Loucy (cell line): ENCODE measurements at regions not wholly inside any gene's neighbourhood (a gene's known extent, or its start where the extent isn't known, plus 50 kb on each side); places are given as distances from the start of the nearest gene placed in this dataset.

Experiments used
- H2AFZ ChIP-seq: fragments of 200-600 bp; sonication (generic); 2 replicates; pipeline ENCODE4 v1.6.0; 2016; ENCODE audit warnings: antibody characterized with exemption, mild to moderate bottlenecking, low read length, moderate library complexity
- H3F3A ChIP-seq: fragments of 200-600 bp; 2 replicates; pipeline ENCODE4 v1.6.0; 2016; ENCODE audit warnings: antibody characterized with exemption, low read depth, mild to moderate bottlenecking
- H3K27me3 ChIP-seq: fragments of 200-600 bp; sonication (generic); 2 replicates; pipeline ENCODE4 v1.6.1; 2014; ENCODE audit warnings: low read length, mild to moderate bottlenecking; ENCODE audit not compliant: insufficient read depth, poor library complexity, severe bottlenecking
- H3K36me3 ChIP-seq: fragments of 200-600 bp; sonication (generic); 2 replicates; pipeline ENCODE4 v1.6.1; 2016; ENCODE audit warnings: low read length; ENCODE audit not compliant: insufficient read depth
- H3K4me1 ChIP-seq: fragments of 200-600 bp; sonication (generic); 2 replicates; pipeline ENCODE4 v1.5.1; 2014; ENCODE audit warnings: low read length, mild to moderate bottlenecking; ENCODE audit not compliant: insufficient read depth, poor library complexity, severe bottlenecking
- H3K4me2 ChIP-seq: fragments of 200-600 bp; sonication (generic); 2 replicates; pipeline ENCODE4 v1.6.0; 2014; ENCODE audit warnings: antibody characterized with exemption, low read length, low read depth, mild to moderate bottlenecking; ENCODE audit not compliant: poor library complexity, severe bottlenecking
- H3K4me3 ChIP-seq: fragments of 200-600 bp; sonication (generic); 2 replicates; pipeline ENCODE4 v1.5.1; 2014; ENCODE audit warnings: low read length, mild to moderate bottlenecking, mixed read lengths; ENCODE audit not compliant: poor library complexity, severe bottlenecking
- H3K79me2 ChIP-seq: fragments of 200-600 bp; sonication (generic); 2 replicates; pipeline ENCODE4 v1.6.1; 2014; ENCODE audit warnings: low read length; ENCODE audit not compliant: insufficient read depth
- H3K9ac ChIP-seq: fragments of 200-600 bp; sonication (generic); 2 replicates; pipeline ENCODE4 v1.6.0; 2014; ENCODE audit warnings: mild to moderate bottlenecking, low read depth, low read length, moderate library complexity; ENCODE audit not compliant: poor library complexity, severe bottlenecking
- H3K9me2 ChIP-seq: fragments of 200-600 bp; sonication (generic); replicated peaks from 2 replicates; pipeline ENCODE4 v1.6.1; 2016; ENCODE audit warnings: low read depth, low read length, mixed read lengths
- H3K9me3 ChIP-seq: fragments of 200-600 bp; sonication (generic); 2 replicates; pipeline ENCODE4 v1.6.1; 2014; ENCODE audit warnings: mild to moderate bottlenecking, antibody characterized with exemption, low read length, low read depth; ENCODE audit not compliant: insufficient read depth
- H4K20me1 ChIP-seq: fragments of 200-600 bp; sonication (generic); 2 replicates; pipeline ENCODE4 v1.6.0; 2014; ENCODE audit warnings: antibody characterized with exemption, low read length, mild to moderate bottlenecking; ENCODE audit not compliant: insufficient read depth, poor library complexity, severe bottlenecking
- EZH2phosphoT487 ChIP-seq: fragments of 200-600 bp; IDR thresholded peaks from 2 replicates; pipeline ENCODE4 v1.6.1; 2018; ENCODE audit warnings: antibody characterized with exemption, mild to moderate bottlenecking, moderate library complexity, borderline replicate concordance
- TF ChIP-seq, protein P1 (sequence below): fragments of 200-600 bp; sonication (generic); conservative IDR thresholded peaks from 2 replicates; pipeline ENCODE4 v1.5.1; 2014; ENCODE audit warnings: mild to moderate bottlenecking, antibody characterized with exemption, low read length

DNA sequence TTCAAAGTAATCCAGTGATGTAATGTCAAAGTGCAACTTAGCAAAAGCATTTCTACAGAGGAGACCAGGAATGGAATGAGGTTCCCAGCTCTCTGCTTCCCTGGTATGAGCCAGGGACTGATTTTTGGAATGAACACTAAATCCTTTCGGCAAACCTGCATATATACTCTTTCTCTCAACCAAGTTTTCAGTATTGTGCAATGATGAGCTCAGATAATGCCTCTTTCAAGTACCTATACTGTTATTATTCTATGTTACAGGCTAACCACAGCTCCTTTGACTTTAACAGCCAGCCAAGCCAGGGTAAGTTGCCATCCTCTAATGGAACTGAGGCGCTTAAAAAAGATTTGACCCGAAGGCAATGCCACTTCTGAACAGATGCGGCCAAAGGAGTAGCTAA lies 104.9 kb upstream of the FSCB start:
- Histone ChIP-seq H4K20me1 (no peaks in the 10 kb centered on the region), H3K79me2 (no peaks in the 10 kb centered on the region), H3K9me2 (no peaks in the 10 kb centered on the region), H3K4me3 (no peak overlapping the region), H2AFZ (no peak overlapping the region), H3K4me2 (no peak overlapping the region), H3K36me3 (no peaks in the 10 kb centered on the region), H3K9ac (no peak overlapping the region), H3K4me1 (no peaks in the 10 kb centered on the region), H3F3A (no peaks in the 10 kb centered on the region), H3K9me3 (no peaks in the 10 kb centered on the region), H3K27me3 (no peaks in the 10 kb centered on the region)
- no peak for TF ChIP-seq EZH2phosphoT487
- TF ChIP-seq, protein P1, sequence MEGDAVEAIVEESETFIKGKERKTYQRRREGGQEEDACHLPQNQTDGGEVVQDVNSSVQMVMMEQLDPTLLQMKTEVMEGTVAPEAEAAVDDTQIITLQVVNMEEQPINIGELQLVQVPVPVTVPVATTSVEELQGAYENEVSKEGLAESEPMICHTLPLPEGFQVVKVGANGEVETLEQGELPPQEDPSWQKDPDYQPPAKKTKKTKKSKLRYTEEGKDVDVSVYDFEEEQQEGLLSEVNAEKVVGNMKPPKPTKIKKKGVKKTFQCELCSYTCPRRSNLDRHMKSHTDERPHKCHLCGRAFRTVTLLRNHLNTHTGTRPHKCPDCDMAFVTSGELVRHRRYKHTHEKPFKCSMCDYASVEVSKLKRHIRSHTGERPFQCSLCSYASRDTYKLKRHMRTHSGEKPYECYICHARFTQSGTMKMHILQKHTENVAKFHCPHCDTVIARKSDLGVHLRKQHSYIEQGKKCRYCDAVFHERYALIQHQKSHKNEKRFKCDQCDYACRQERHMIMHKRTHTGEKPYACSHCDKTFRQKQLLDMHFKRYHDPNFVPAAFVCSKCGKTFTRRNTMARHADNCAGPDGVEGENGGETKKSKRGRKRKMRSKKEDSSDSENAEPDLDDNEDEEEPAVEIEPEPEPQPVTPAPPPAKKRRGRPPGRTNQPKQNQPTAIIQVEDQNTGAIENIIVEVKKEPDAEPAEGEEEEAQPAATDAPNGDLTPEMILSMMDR: no peak

DNA sequence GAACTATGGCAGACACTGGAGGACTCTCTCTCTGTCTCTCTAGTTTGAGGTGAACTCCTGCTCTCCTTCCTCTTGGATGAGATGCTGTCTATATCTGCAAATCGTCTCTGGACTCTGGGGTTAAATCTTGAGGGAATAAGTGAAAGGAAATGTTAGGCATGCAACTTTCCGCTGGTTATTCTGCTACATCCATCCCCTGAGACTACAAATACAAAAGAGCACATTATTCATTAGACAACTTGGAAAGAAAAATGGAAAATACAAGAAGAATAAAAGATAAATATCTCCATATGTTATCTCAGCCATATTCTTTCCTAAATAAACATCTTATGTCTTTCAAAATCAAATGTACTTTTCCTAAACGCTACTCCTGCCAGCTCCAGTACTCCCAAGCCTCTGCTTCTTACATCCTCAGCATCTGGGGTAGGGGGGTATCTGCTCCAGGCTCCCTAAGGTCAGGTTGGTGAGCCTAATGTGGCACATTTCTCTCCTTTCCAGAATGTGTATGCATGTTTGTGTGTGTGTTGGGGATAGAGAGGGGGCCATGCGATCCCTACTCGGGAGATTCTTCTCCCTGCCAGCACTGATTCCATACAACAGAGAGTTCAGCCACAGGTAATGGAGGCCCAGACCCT lies 102.9 kb upstream of the FSCB start:
- Histone ChIP-seq H3K27me3 (no peaks in the 10 kb centered on the region), H4K20me1 (no peaks in the 10 kb centered on the region), H2AFZ (no peak overlapping the region), H3K4me3 (no peak overlapping the region), H3K4me1 (no peaks in the 10 kb centered on the region), H3K36me3 (no peaks in the 10 kb centered on the region), H3K9me3 (no peaks in the 10 kb centered on the region), H3F3A (no peaks in the 10 kb centered on the region), H3K79me2 (no peaks in the 10 kb centered on the region), H3K9ac (no peak overlapping the region), H3K9me2 (no peaks in the 10 kb centered on the region), H3K4me2 (no peak overlapping the region)
- no peak for TF ChIP-seq EZH2phosphoT487
- TF ChIP-seq, protein P1: no peak

DNA sequence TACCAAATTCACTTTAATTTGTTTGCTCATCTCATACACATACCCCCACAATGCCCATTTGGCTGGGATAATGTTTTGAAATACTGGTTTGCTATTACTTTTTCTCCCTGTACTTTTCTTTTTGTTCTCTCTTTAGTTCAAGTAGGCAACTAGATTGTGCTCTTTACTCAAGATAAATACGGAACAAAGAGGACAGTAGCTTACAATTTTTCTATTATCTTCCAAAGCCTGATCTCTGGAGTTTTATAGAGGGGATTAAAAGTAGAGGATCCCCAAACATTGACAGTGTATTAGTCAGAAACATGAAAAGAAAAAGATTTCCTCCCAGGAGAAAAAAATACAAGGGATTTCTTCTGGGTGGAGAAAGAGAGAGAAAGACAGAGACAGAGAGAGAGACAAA lies 102.1 kb upstream of the FSCB start:
- Histone ChIP-seq H2AFZ (no peak overlapping the region), H3K9ac (no peak overlapping the region), H3F3A (no peaks in the 10 kb centered on the region), H3K4me1 (no peaks in the 10 kb centered on the region), H3K36me3 (no peaks in the 10 kb centered on the region), H4K20me1 (no peaks in the 10 kb centered on the region), H3K4me2 (no peak overlapping the region), H3K9me2 (no peaks in the 10 kb centered on the region), H3K9me3 (no peaks in the 10 kb centered on the region), H3K27me3 (no peaks in the 10 kb centered on the region), H3K4me3 (no peak overlapping the region), H3K79me2 (no peaks in the 10 kb centered on the region)
- TF ChIP-seq EZH2phosphoT487: no peak
- TF ChIP-seq, protein P1: no peak
